T-helper 1 cell treated with Interleukin-12 subunit alpha and Interleukin-12 subunit beta and Interleukin-4 antibody, amounts not matched to agents 30 ng/mL and 1 ng/mL, for 36 hours (primary cell): ENCODE measurements at regions not wholly inside any gene's neighbourhood (a gene's known extent, or its start where the extent isn't known, plus 50 kb on each side); places are given as distances from the start of the nearest gene placed in this dataset.
"Not testable (repeated sequence)": the region's sequence is repeated elsewhere in the genome, so short reads cannot be mapped to it uniquely, and the experiment has no call there.

Experiments
- intact Hi-C: fragments of 100-400 bp; cut with micrococcal nuclease; formaldehyde crosslinking; loops from one replicate; pipeline ENCODE4 v1.15.1; 2024

GRCh38 chr2:191476901-191477300 lies 201.0 kb upstream of the NABP1 start:
- intact Hi-C loops: no loop called here

DNA sequence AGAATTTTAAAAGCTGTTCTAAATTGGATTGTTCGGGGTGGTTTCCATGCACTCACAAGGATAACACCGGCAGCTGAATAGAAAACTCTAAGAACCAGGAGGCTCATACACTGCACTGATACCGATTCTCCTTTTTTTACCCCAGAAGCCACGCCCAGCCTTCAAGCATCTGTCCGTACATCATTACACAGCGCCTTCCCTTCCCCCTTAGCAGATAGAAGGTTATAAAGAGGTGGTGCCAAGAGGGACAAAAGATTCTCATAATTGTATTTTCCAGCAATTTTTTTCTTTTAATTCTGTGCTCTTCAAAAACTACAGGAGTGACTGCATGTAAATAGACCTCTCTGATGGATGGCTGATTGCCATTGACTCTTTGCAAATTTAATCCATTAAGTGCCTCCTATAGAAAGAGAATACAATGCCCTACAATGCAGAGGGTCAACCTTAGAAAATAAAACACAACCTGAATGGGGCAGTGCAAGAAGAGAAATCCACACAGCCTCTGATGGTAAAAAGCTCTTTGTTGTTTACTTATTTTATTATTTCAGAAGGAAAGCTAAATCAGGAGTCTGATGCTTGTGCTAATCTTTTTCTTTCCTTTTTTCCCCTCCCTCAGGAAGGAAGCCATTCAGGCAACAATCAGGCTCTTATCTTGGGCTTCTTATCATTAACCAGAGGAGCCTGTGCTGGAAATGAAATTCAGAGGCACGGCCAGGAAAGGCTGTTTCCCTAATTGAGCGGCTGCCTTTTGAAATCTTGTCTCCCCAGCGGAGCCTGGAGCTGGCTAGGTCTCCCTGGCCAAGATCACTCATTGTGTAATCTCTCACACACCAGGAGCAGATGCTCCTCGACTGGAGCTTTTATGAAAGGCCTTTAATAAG lies 198.9 kb upstream of the NABP1 start:
- intact Hi-C loops: no loop called here

DNA sequence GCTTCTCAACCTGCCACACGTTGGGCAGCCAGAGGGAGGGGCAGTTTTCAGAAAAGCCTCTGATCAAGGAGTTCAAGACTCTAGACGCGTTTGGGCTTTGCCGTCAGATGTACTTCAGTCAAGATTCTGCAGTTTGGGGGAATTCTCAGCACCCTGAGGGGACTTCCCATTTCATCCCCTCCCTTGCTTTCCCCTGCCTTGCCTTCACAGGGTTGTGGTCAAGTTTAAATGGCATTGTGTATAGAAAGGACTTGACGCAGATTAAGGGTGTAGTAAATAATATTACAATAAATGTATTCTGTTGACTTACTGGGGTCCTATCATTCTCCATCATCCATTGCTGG lies 198.3 kb upstream of the NABP1 start:
- intact Hi-C loops: no loop called here

DNA sequence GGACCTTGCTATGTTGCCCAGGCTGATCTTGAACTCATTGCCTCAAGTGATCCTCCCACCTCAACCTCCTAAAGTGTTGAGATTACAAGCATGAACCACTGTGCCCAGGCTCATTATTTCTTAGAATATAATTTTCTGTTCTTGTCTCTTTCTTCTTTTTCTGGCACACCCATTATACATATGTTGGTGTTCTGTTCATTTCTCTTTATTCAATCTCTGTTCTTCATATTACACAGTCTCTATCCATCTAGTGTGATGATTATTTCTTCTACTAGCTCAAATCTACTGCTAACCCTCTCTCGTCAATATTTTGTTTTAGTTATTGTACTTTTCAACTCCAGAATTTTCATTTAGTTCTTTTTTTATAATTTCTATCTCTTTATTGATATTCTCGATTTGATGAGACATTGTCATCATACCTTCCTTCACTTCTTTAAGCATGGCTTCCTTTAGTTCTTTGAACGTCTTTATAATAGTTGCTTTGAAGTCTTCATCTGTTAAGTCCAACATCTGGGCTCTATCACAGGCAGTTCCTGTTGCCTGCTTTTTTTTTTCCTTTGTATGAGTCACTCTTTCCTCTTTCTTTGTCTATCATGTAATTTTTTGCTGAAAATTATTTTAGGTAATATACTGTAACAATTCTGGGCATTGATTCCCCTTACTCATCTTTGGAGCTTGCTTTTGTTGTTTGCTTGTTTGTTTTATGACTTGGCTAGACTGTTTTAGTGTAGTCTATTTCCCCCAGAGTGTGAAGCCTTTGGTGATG lies 196.4 kb upstream of the NABP1 start:
- intact Hi-C loops: no loop called here

- intact Hi-C loops: no loop called here
Observed at GRCh38 chr2:191483117-191483516, 194.8 kb upstream of the NABP1 start.

DNA sequence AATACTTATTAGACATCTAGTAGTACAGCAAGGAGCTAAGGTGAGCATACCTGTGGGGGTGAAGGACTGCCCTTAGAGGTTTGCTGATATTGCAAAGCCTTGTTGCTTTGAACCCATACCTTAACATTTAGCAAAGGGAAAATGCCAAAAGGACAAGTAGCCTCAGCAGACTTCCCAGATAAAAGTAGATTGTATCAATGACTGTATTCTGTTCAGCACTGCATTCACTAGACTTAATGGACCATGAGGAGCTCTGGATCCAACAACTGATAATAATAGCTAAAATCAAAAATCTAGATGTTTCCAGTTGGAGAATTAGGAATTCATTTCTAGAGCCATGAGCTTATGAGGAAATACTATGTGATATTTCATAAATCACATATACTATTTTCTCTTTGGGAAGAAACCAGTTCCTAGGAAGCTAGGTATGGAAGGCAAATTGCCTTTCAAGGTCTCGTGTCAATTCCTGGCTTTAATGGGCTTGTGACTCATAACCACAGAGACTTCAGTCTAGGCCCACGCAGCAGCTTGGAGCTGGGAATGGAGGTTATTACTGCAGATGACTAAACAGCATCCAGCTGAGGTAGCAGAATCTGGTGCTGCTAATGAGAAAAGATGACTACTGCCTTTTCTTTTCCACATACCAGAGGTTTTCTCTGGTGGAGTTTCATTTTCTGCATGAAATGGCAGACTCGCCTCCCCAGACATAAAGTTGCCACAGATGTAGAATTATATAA lies 191.2 kb upstream of the NABP1 start:
- intact Hi-C loops: no loop called here

DNA sequence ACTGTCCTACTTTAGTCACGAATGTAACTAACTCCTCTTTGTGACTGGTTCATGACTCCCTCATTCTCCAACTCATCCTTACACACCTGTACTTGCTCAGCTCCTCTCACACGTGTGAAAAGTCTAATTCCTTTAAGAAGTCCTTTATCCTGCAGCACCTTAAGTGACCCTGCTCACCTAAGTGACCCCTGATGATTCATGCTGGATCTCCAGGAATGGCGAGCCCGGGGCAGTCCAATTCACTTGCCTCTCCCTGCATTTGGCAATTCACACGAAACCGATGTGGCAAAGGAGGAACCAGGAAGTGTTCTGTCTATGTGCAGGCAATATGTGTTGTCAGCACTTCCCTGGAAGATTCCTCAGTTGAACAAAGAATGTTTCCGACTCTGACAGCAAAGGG lies 189.8 kb upstream of the NABP1 start:
- intact Hi-C loops: no loop called here

- intact Hi-C loops: no loop called here
Observed at GRCh38 chr2:191489177-191489576, 188.8 kb upstream of the NABP1 start.

- intact Hi-C loops: no loop called here
Observed at GRCh38 chr2:191496838-191497237, 181.1 kb upstream of the NABP1 start.

DNA sequence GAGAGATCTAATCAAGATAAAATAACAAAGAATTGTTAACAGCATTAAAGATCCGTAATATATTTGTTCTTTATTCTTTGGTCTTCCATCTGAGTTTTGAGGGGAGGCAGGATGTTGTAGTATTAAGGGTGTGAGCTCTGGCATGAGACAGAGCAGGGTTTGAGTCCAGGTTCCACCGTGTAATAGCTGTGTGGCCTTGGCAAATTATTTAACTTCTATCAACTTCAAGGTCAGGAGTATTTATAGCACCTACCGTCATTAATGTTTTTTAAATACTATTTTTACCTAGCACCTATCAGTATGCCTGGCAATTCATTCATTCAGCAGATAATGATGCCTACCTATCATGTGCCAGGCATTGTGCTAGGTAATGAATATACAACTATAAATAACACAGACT lies 180.1 kb upstream of the NABP1 start:
- intact Hi-C loops: no loop called here

DNA sequence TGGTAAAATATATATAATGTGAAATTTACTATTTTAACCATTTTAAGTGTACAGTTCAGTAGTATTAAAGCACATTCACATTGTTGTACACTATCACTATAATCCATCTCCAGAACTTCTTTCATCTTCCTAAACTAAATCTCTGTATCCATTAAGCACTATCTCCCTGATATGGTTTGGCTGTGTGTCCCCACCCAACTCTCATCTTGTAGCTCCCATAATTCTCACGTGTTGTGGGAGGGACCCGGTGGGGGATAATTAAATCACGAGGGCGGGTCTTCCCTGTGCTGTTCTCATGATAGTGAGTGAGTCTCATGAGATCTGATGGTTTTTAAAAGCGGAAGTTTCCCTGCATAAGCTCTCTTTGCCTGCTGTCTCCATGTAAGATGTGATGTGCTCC lies 178.9 kb upstream of the NABP1 start:
- intact Hi-C loops: no loop called here

- intact Hi-C loops: no loop called here
Observed at GRCh38 chr2:191499874-191500565, 177.9 kb upstream of the NABP1 start.

GRCh38 chr2:191500566-191500883 lies 177.4 kb upstream of the NABP1 start:
- intact Hi-C loops: no loop called here

DNA sequence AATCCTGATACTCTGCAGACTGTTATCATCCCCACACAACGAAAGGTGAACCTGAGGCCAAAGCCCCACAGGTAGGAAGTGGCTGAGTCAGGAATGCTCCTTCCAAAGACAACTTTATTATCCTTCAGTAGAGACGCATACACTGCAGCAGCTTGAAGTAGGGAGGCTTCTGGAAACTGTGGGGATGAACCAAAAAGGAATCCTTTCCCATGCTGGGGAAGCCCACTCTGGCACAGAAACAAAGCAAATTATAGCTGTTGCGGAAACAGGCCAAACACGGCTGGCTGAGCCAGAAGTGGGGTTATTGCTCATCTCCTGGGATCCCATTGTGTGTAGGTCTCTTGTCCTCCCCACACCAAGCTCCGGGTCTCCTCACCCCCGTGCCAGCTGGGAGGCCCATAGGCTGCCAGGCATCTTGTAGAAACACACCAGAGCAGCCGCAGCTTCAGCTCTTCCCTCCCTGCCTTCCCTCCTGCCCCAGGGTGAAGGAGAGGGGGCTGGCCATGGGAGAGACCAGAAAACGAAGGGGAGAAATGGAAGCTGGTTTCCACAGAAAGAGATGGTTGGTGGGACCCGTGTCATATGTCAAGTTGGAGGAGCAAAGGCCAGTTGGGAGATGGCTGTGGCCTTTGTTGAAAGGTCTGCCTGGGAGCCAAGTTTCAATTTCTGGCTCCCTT lies 176.9 kb upstream of the NABP1 start:
- intact Hi-C loops: loop anchor here (1.0 kb wide), 1 partner anchor 336 kb away; no protein-coding TSS in a partner anchor

- intact Hi-C loops: loop anchor here (1.0 kb wide), 1 partner anchor 336 kb away; no protein-coding TSS in a partner anchor
Observed at GRCh38 chr2:191501561-191502168, 176.3 kb upstream of the NABP1 start.

DNA sequence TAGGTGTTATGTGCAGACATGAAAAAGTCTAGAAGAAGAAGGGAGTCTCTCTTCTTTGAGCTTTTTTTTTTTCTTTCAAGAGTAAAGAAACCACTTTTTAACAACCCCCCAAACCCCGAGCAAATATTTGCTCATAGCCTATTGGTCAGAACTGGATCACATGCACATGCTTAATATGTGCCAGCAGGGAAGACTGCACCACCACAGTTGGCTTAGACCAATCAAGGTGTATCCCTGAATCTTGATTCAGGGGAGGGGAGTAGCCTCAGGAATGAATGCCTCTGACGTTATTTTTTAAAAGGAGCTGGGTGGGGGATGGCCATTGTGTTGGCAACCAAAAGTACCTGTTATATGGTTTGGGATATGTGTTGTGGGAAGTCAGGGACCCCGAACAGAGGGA lies 171.4 kb upstream of the NABP1 start:
- intact Hi-C loops: no loop called here

DNA sequence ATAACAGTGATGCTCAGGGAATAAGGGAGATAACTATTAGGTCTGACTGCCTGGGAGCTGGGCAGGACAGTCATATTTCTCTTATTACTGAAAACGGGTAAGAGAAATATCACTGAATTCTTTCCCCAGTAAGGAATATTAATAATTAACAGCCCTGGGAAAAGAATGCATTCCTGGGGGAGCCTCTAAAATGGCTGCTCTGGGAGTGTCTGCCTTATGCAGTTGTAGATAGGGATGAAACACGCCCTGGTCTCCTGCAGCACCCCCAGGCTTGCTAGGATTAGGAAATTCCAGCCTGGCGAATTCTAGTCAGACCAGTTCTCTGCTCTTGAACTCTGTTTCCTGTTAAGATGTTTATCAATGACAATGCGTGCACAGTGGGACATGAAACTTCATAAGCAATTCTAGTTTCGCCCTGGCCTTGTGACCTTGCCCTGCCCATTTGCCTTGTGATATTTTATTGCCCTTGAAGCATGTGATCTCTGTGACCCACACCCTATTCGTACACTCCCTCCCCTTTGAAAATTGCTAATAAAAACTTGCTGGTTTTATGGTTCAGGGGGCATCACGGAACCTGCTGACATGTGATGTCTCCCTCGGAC lies 170.6 kb upstream of the NABP1 start:
- intact Hi-C loops: not testable (repeated sequence)

DNA sequence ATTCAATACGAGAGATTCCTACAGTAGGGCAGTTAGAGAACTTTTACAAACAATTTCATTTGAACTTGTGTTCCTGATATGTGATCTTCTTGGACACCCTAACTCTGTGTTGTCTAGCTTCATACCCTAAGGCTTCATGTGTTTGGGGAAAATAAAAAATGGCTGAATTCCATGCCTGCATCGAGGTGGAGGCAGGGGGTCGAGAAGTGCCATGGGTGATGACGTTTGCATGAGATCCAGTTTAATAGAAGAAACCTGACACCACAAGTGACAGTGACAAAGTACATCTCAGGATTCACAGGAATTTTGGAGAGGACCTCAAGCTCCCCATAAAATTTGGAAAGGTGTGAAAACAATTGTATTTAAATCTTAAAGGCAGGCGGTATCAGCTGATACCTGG lies 169.2 kb upstream of the NABP1 start:
- intact Hi-C loops: no loop called here

DNA sequence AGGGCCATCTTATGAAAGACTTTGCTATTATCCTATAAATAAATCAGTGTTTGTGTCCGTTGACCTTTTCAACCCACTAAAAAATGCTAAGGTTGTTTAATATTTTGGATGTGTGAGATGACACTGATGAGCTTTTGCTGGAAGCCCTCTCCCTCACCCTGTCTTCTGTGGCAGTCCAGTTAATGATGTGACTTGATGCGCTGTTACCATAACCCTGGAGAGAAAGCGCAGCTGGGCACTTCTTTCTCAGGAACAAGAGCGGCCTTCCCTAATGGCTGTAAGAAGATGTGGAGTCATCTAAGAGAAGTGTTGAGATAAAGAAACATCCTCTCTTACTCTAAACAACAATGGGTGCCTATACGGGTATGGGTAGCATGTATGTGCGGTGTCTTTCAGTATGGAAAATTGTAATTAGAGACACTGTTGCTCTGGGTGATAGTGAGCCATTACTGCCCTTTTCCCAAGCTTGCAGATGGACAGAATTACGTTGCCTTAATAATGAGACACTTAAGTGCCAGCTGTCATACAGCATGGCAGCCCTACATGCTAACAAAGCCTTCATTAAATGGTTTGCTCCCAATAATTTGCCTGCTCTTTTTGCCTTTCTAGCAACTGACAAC lies 165.6 kb upstream of the NABP1 start:
- intact Hi-C loops: no loop called here

DNA sequence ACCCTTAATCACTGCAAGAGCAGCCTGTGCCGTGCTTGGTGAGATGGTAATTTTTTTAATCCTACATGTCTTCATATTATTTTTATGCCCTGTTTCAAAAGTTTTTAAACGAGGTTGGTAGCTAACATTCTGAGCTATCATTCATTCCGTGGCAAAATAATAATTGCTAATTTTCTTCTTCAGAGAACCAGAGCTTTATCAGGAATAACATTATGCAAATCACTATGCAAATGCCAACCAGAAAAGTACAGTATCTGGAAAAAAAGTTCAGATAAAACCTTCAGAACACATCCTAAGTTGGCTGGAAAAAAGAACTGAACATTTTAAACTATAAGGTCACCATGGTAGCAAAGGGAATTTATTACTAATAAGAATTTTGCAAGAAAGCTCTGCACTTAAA lies 165.1 kb upstream of the NABP1 start:
- intact Hi-C loops: no loop called here
